Osteoblast (primary cell): ENCODE measurements at regions not wholly inside any gene's neighbourhood (a gene's known extent, or its start where the extent isn't known, plus 50 kb on each side); places are given as distances from the start of the nearest gene placed in this dataset.

ENCODE experiments used
- DNase-seq: peaks from one replicate; pipeline ENCODE4 v3.0.0; 2011; ENCODE audit warnings: low spot score, mixed read lengths; ENCODE audit not compliant: insufficient read length; ENCODE audit errors: missing footprints
- H2AFZ ChIP-seq: 2 replicates; pipeline ENCODE4 v1.6.0; 2011; ENCODE audit warnings: mild to moderate bottlenecking, low read length
- H3K27ac ChIP-seq: 2 replicates; pipeline ENCODE4 v1.5.1; 2011; ENCODE audit warnings: mild to moderate bottlenecking, low read depth, low read length, moderate library complexity
- H3K27me3 ChIP-seq: 2 replicates; pipeline ENCODE4 v1.6.0; 2012; ENCODE audit warnings: mild to moderate bottlenecking, control low read depth, inconsistent platforms, low read length, moderate library complexity; ENCODE audit not compliant: insufficient read depth
- H3K36me3 ChIP-seq: 2 replicates; pipeline ENCODE4 v1.5.1; 2011; ENCODE audit warnings: mild to moderate bottlenecking, low read length, control low read depth, moderate library complexity; ENCODE audit not compliant: insufficient read depth
- H3K4me1 ChIP-seq: 2 replicates; pipeline ENCODE4 v1.5.1; 2011; ENCODE audit warnings: mild to moderate bottlenecking, low read length, control low read depth, moderate library complexity; ENCODE audit not compliant: insufficient read depth
- H3K4me2 ChIP-seq: 2 replicates; pipeline ENCODE4 v1.6.0; 2011; ENCODE audit warnings: mild to moderate bottlenecking, low read length; ENCODE audit not compliant: insufficient read depth
- H3K4me3 ChIP-seq: fragments of 200-600 bp; sonication (generic); 3 replicates; pipeline ENCODE4 v1.5.1; 2012; ENCODE audit warnings: mild to moderate bottlenecking, low read length, inconsistent platforms; ENCODE audit not compliant: insufficient read depth
- H3K79me2 ChIP-seq: 2 replicates; pipeline ENCODE4 v1.6.0; 2012; ENCODE audit warnings: mild to moderate bottlenecking, low read length, control low read depth, inconsistent platforms; ENCODE audit not compliant: insufficient read depth
- H3K9me3 ChIP-seq: 2 replicates; pipeline ENCODE4 v1.5.1; 2011; ENCODE audit warnings: low read depth, low read length, control low read depth
- H4K20me1 ChIP-seq: 2 replicates; pipeline ENCODE4 v1.6.0; 2012; ENCODE audit warnings: mild to moderate bottlenecking, low read length, control low read depth; ENCODE audit not compliant: insufficient read depth
- CTCF ChIP-seq: IDR thresholded peaks from 2 replicates; pipeline ENCODE4 v1.5.1; 2011; ENCODE audit warnings: mild to moderate bottlenecking, low read depth, low read length, moderate library complexity; ENCODE audit errors: extremely low read depth

DNA sequence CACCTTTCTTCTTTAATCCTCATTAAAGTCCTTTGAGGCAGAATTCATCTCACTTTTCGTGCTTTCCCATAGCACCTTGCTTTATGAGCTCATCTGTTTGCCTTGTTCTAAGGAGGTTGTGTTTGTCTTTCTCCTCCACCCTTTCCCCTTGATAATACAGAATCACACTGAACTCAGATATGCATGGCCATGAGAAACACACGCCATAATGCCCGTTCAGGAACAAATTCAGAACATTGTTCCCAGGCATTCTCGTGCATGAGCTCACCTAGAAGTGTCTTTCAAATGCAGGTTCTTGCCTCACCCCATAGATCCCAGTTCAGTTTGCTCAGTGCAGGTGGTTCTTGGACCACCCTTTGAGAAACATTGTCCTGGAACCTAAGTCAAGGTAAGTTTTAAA, 71.1 kb downstream of the TMEM114 start:
- Histone ChIP-seq H3K4me3 (no peak overlapping the region), H3K36me3 (no peaks in the 10 kb centered on the region), H3K27me3 (no peaks in the 10 kb centered on the region), H3K4me2 (no peak overlapping the region), H4K20me1 (no peaks in the 10 kb centered on the region), H3K9me3 (no peaks in the 10 kb centered on the region), H2AFZ (no peak overlapping the region), H3K4me1 (no peaks in the 10 kb centered on the region), H3K27ac (no peak overlapping the region), H3K79me2 (no peaks in the 10 kb centered on the region)
- DNase-seq, result no peak
- TF ChIP-seq CTCF, result no peak

DNA sequence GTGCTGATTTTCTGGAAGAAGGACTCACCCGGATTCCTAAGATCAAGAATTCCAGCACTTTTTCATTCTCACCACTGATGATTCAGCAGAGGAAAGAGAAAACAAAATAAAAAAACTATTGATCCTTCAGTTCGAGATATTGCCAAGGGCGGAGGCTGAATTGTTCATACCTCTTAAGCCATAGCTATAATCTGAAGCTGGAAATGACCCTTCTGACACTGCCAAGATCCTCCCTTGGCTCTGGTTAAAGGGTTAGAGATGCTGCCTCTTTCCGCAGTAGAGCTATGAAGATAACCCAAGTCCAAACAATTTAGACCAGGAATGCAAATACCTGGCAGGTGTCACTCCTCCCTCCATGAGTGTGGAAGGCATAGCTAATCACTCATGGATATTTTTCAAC, 73.0 kb downstream of the TMEM114 start:
- Histone ChIP-seq H3K36me3 (no peaks in the 10 kb centered on the region), H4K20me1 (no peaks in the 10 kb centered on the region), H2AFZ (no peak overlapping the region), H3K4me3 (no peak overlapping the region), H3K4me2 (no peak overlapping the region), H3K9me3 (no peaks in the 10 kb centered on the region), H3K27ac (no peak overlapping the region), H3K4me1 (no peaks in the 10 kb centered on the region), H3K79me2 (no peaks in the 10 kb centered on the region), H3K27me3 (no peaks in the 10 kb centered on the region)
- DNase-seq, result no peak
- no peak for TF ChIP-seq CTCF

DNA sequence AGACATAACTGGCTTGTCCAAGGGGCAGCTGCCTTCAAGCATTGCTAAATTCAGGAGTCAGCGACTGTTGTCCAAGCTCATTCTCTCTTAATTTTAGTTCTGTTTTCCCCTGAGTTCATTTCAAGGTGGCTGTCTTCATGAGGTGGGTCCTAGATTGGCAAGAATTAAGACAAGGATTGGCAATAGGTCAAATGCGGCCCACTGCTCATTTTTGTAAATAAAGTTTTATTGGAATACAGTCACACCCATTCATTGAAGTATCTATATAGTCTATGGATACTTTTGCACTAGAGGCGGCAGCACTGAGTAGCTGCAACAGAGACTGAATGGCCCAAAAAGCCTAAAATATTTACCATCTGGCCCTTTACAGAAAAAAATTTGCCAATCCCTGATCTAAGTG, 73.8 kb downstream of the TMEM114 start:
- Histone ChIP-seq H3K4me3 (no peak overlapping the region), H4K20me1 (no peaks in the 10 kb centered on the region)
- no peak for TF ChIP-seq CTCF

DNA sequence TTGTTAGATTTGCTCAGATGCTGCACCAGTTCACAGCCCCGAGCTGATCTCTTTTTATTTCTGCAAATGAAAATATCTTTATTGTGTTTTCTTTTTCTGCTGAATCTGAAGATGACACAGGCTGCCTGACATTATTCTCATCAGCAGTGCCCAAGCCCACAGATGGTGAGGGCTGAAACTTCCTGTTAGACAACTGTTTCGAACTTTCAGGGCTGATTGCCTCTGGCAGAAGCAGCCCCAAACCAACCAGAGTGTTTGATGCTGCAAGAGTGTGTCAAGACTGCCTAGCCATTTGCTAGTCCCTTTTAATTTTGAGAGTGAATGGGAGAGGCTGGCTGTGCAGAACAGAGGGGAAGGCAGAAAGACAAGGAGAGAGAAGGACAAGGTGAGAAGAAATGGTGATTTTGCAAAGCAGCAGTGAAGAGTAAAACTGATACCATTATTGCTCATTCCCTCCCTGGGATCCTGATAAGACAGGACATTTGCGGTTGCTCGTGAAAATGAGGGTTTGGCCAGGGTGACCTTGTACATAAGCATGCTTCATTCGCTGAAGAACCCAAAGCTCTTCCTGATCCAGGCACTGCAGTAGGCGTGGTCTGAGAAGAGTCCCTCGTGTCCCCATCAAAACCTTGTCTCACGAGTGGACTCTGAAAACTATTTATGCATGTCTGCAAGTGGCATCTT, 77.2 kb downstream of the TMEM114 start:
- Histone ChIP-seq H3K4me3 (no peak overlapping the region), H3K27ac (no peak overlapping the region), H3K4me2 (no peak overlapping the region), H2AFZ (no peak overlapping the region), H3K4me1 (no peaks in the 10 kb centered on the region), H3K27me3 (no peaks in the 10 kb centered on the region), H3K36me3 (no peaks in the 10 kb centered on the region), H3K9me3 (no peaks in the 10 kb centered on the region), H3K79me2 (no peaks in the 10 kb centered on the region), H4K20me1 (no peaks in the 10 kb centered on the region)
- no peak for TF ChIP-seq CTCF
- DNase-seq, result no peak

More for the DNA sequence above, 73.8 kb downstream of the TMEM114 start:
- Histone ChIP-seq H3K27ac (no peak overlapping the region), H3K9me3 (no peaks in the 10 kb centered on the region), H2AFZ (no peak overlapping the region), H3K27me3 (no peaks in the 10 kb centered on the region), H3K79me2 (no peaks in the 10 kb centered on the region), H3K36me3 (no peaks in the 10 kb centered on the region), H3K4me1 (no peaks in the 10 kb centered on the region), H3K4me2 (no peak overlapping the region)
- no peak for DNase-seq
